Natural killer cell (primary cell): ENCODE measurements at regions not wholly inside any gene's neighbourhood (a gene's known extent, or its start where the extent isn't known, plus 50 kb on each side); places are given as distances from the start of the nearest gene placed in this dataset.

Experiments
- ATAC-seq, 3 donors: fragments of 150-1000 bp in 2 of 3; fragments of 200-7000 bp in 1 of 3; cut with Tn5 transposase; 1 replicate in 1 of 3; 2 replicates in 2 of 3; pipeline ENCODE4 v1.10.0; 2021; ENCODE audit warnings: mild to moderate bottlenecking in 2 of 3, moderate library complexity in 2 of 3
- DNase-seq, 2 donors: peaks; one replicate each; pipeline versions ENCODE4 v3.0.0 to v3.0.0-alpha.2; 2013 to 2021; ENCODE audit warnings: mixed read lengths in 1 of 2
- H3K27ac ChIP-seq: one replicate; pipeline ENCODE4 v1.5.1; 2013; ENCODE audit warnings: mild to moderate bottlenecking, low read length
- H3K27me3 ChIP-seq: one replicate; pipeline ENCODE4 v1.6.1; 2013; ENCODE audit warnings: low read length; ENCODE audit not compliant: control insufficient read depth, insufficient read depth
- H3K36me3 ChIP-seq: one replicate; pipeline ENCODE4 v1.6.1; 2013; ENCODE audit warnings: low read length; ENCODE audit not compliant: control insufficient read depth, insufficient read depth
- H3K4me1 ChIP-seq: one replicate; pipeline ENCODE4 v1.6.1; 2013; ENCODE audit warnings: low read length; ENCODE audit not compliant: control insufficient read depth, insufficient read depth
- H3K4me3 ChIP-seq: one replicate; pipeline ENCODE4 v1.5.1; 2013; ENCODE audit warnings: low read length
- H3K9me3 ChIP-seq: one replicate; pipeline ENCODE4 v1.6.1; 2013; ENCODE audit warnings: low read length; ENCODE audit not compliant: control insufficient read depth, insufficient read depth
- H3K27ac Mint-ChIP-seq, 2 donors: one replicate each; pipeline ENCODE4 v1.8.0; 2022; ENCODE audit warnings: mild to moderate bottlenecking in 2 of 2, mixed read lengths in 2 of 2, moderate library complexity in 1 of 2
- H3K27me3 Mint-ChIP-seq, 2 donors: one replicate each; pipeline ENCODE4 v1.8.0; 2022; ENCODE audit warnings: low read depth in 2 of 2, mixed read lengths in 2 of 2
- H3K36me3 Mint-ChIP-seq: one replicate; pipeline ENCODE4 v1.8.0; 2022; ENCODE audit warnings: mixed read lengths
- H3K4me1 Mint-ChIP-seq, 2 donors: one replicate each; pipeline ENCODE4 v1.8.0; 2022; ENCODE audit warnings: mixed read lengths in 2 of 2
- H3K4me3 Mint-ChIP-seq: one replicate; pipeline ENCODE4 v1.8.0; 2022; ENCODE audit warnings: mild to moderate bottlenecking, moderate library complexity, mixed read lengths
- H3K9me3 Mint-ChIP-seq, 2 donors: one replicate each; pipeline ENCODE4 v1.8.0; 2022; ENCODE audit warnings: mixed read lengths in 2 of 2
- CTCF ChIP-seq: fragments of 200-600 bp; IDR thresholded peaks from one replicate; pipeline ENCODE4 v1.8.0; 2022; ENCODE audit warnings: antibody characterized with exemption
- whole genome bisulfite sequencing: methylation state at CpG from one replicate; pipeline ENCODE4 v1.1.7; 2013; ENCODE audit warnings: missing lambda C conversion rate; ENCODE audit not compliant: insufficient coverage; 5-methylcytosine and 5-hydroxymethylcytosine counted together
- intact Hi-C: fragments of 100-400 bp; cut with micrococcal nuclease; formaldehyde crosslinking; loops from one replicate; pipeline ENCODE4 v1.14.2; 2022

- Histone ChIP-seq H3K36me3 (no peaks in the 10 kb centered on the region), H3K4me1 (no peaks in the 10 kb centered on the region), H3K27me3 (no peaks in the 10 kb centered on the region), H3K27ac (no peak overlapping the region), H3K9me3 (peaks cover 13% of the 10 kb centered on the region), H3K4me3 (no peak overlapping the region)
- peaks cover 27 to 37% of the 10 kb centered on the region in 2 donors for H3K9me3 Mint-ChIP-seq
- intact Hi-C loops, result no loop called here
- no peaks in the 10 kb centered on the region for H3K27me3 Mint-ChIP-seq
- DNase-seq, result no peak
- H3K36me3 Mint-ChIP-seq, result peaks cover 19% of the 10 kb centered on the region
- H3K4me3 Mint-ChIP-seq, result no peak overlapping the region
- no peak for TF ChIP-seq CTCF
- no peak for ATAC-seq
- H3K4me1 Mint-ChIP-seq, result no peaks in the 10 kb centered on the region
- no peak overlapping the region for H3K27ac Mint-ChIP-seq
These were observed 103.2 kb upstream of the APP start for GRCh38 chr21:26273686-26274313.

- 85% methylated on average over 3 of the region's 4 CpGs for WGBS
- Histone ChIP-seq H3K9me3 (peaks cover 8% of the 10 kb centered on the region), H3K36me3 (no peaks in the 10 kb centered on the region), H3K27ac (no peak overlapping the region), H3K4me3 (no peak overlapping the region), H3K27me3 (no peaks in the 10 kb centered on the region), H3K4me1 (no peaks in the 10 kb centered on the region)
- no peak for ATAC-seq
- no peaks in the 10 kb centered on the region for H3K27me3 Mint-ChIP-seq
- no peak overlapping the region for H3K27ac Mint-ChIP-seq
- H3K4me3 Mint-ChIP-seq, result no peak overlapping the region
- intact Hi-C loops, result no loop called here
- no peaks in the 10 kb centered on the region for H3K36me3 Mint-ChIP-seq
- peaks cover 10 to 15% of the 10 kb centered on the region in 2 donors for H3K9me3 Mint-ChIP-seq
- DNase-seq, result no peak
- TF ChIP-seq CTCF, result no peak
- no peaks in the 10 kb centered on the region for H3K4me1 Mint-ChIP-seq
These were observed 96.8 kb upstream of the APP start for GRCh38 chr21:26267389-26267788.

DNA sequence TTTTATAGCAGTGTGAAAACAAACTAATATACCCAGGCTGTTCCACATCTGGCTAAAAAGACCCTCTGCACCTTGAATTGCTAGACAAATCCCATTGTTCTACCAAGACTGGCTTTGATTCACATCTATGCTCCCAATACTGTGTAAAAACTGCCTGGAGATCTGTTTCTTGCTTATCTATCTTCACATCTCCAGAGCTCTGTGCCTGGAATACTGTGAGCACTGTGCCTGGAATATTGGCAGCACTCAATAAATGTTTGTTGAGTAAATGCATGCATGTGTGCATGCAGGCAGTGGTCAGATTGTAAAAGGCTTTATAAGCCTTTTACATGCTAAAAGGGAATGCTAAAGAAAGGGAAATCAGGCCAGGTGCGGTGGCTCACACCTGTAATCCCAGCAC lies 75.5 kb upstream of the APP start:
- H3K4me3 Mint-ChIP-seq, result no peak overlapping the region
- 90% methylated on average over 1 of the region's 1 CpG for WGBS
- DNase-seq, result no peak

More for the DNA sequence above, 75.5 kb upstream of the APP start:
- Histone ChIP-seq H3K27me3 (no peaks in the 10 kb centered on the region), H3K9me3 (no peaks in the 10 kb centered on the region), H3K27ac (no peak overlapping the region), H3K4me1 (no peaks in the 10 kb centered on the region), H3K4me3 (no peak overlapping the region), H3K36me3 (no peaks in the 10 kb centered on the region)
- Mint-ChIP-seq H3K27ac (no peak overlapping the region), H3K27me3 (no peaks in the 10 kb centered on the region), H3K36me3 (no peaks in the 10 kb centered on the region), H3K9me3 (no peaks in the 10 kb centered on the region), H3K4me1 (no peaks in the 10 kb centered on the region)
- intact Hi-C loops, result no loop called here
- no peak for ATAC-seq
- no peak for TF ChIP-seq CTCF
